HepG2 (cell line): ENCODE measurements at regions not wholly inside any gene's neighbourhood (a gene's known extent, or its start where the extent isn't known, plus 50 kb on each side); places are given as distances from the start of the nearest gene placed in this dataset.

Experiments
- AKAP8 ChIP-seq: sonication (generic); formaldehyde crosslinking; IDR thresholded peaks from 2 replicates; pipeline ENCODE4 v1.5.1; 2020; ENCODE audit warnings: mild to moderate bottlenecking, missing genetic modification reagents
- ARNT ChIP-seq: fragments of 450-650 bp; IDR thresholded peaks from 2 replicates; pipeline ENCODE4 v1.6.1; 2017
- EED ChIP-seq: sonication (generic); formaldehyde crosslinking; IDR thresholded peaks from 2 replicates; pipeline ENCODE4 v1.5.0; 2020; ENCODE audit warnings: mild to moderate bottlenecking, missing genetic modification reagents
- EZH2 ChIP-seq: conservative IDR thresholded peaks from 2 replicates; pipeline ENCODE4 v1.6.1; 2012; ENCODE audit warnings: mild to moderate bottlenecking, low read depth, low read length, moderate library complexity
- GFI1 ChIP-seq: sonication (generic); formaldehyde crosslinking; IDR thresholded peaks from 2 replicates; pipeline ENCODE4 v1.5.0; 2020; ENCODE audit warnings: missing genetic modification reagents, mild to moderate bottlenecking, borderline replicate concordance
- HOXA7 ChIP-seq: sonication (generic); formaldehyde crosslinking; IDR thresholded peaks from 2 replicates; pipeline ENCODE4 v1.8.1; 2022; ENCODE audit warnings: mild to moderate bottlenecking, missing genetic modification reagents, moderate library complexity
- JUN ChIP-seq: sonication (generic); formaldehyde crosslinking; IDR thresholded peaks from 2 replicates; pipeline ENCODE4 v1.4.0; 2020; ENCODE audit warnings: mild to moderate bottlenecking, missing genetic modification reagents
- KDM3A ChIP-seq: IDR thresholded peaks from 2 replicates; pipeline ENCODE4 v1.6.1; 2018; ENCODE audit warnings: low read depth, missing compliant biosample characterization
- MAFF ChIP-seq: IDR thresholded peaks from 2 replicates; pipeline ENCODE4 v1.6.1; 2011; ENCODE audit warnings: low read depth, low read length, improper control_type of control experiment
- MTA1 ChIP-seq: sonication (generic); formaldehyde crosslinking; IDR thresholded peaks from 2 replicates; pipeline ENCODE4 v1.4.0; 2020; ENCODE audit warnings: missing genetic modification reagents, mild to moderate bottlenecking, borderline replicate concordance
- NR2F2 ChIP-seq: IDR thresholded peaks from 2 replicates; pipeline ENCODE4 v1.6.1; 2012; ENCODE audit warnings: low read depth, inconsistent platforms, borderline replicate concordance
- POLR2A ChIP-seq, 2 experiments: IDR thresholded peaks; 2 replicates each; pipeline ENCODE4 v1.6.1; 2011; ENCODE audit warnings: low read depth in 2 of 2, low read length in 2 of 2, mild to moderate bottlenecking in 1 of 2, moderate library complexity in 1 of 2; ENCODE audit not compliant: insufficient read depth in 1 of 2
- RAD51 ChIP-seq: fragments of 450-650 bp; IDR thresholded peaks from 2 replicates; pipeline ENCODE4 v1.6.1; 2016; ENCODE audit warnings: borderline replicate concordance
- ZBTB8A ChIP-seq: sonication (generic); formaldehyde crosslinking; IDR thresholded peaks from 2 replicates; pipeline ENCODE4 v1.4.0; 2020; ENCODE audit warnings: mild to moderate bottlenecking, low read depth, missing genetic modification reagents, borderline replicate concordance
- ZFP1 ChIP-seq: IDR thresholded peaks from 2 replicates; pipeline ENCODE4 v1.6.1; 2016
- ZNF124 ChIP-seq: sonication (generic); formaldehyde crosslinking; IDR thresholded peaks from 2 replicates; pipeline ENCODE4 v1.4.0; 2020; ENCODE audit warnings: missing genetic modification reagents
- ZNF33A ChIP-seq: sonication (generic); formaldehyde crosslinking; IDR thresholded peaks from 2 replicates; pipeline ENCODE4 v1.5.1; 2020; ENCODE audit warnings: missing genetic modification reagents, mild to moderate bottlenecking, moderate library complexity, borderline replicate concordance
- ZNF674 ChIP-seq: sonication (generic); formaldehyde crosslinking; IDR thresholded peaks from 2 replicates; pipeline ENCODE4 v1.5.0; 2020; ENCODE audit warnings: low read depth, mild to moderate bottlenecking, missing genetic modification reagents
- ZNF724P ChIP-seq: sonication (generic); formaldehyde crosslinking; IDR thresholded peaks from 2 replicates; pipeline ENCODE4 v1.8.0; 2022; ENCODE audit warnings: missing genetic modification reagents, borderline replicate concordance
- ZSCAN31 ChIP-seq: sonication (generic); formaldehyde crosslinking; IDR thresholded peaks from 2 replicates; pipeline ENCODE4 v1.5.0; 2020; ENCODE audit warnings: low read depth, mild to moderate bottlenecking, missing genetic modification reagents
- TF ChIP-seq, protein P1 (sequence below): sonication (generic); formaldehyde crosslinking; IDR thresholded peaks from 2 replicates; pipeline ENCODE4 v1.4.0; 2020; ENCODE audit warnings: missing genetic modification reagents, borderline replicate concordance
- TF ChIP-seq, protein P2 (sequence below): sonication (generic); formaldehyde crosslinking; IDR thresholded peaks from 2 replicates; pipeline ENCODE4 v1.4.0; 2020; ENCODE audit warnings: missing genetic modification reagents, mild to moderate bottlenecking, borderline replicate concordance
- TF ChIP-seq, protein P3 (sequence below): sonication (generic); formaldehyde crosslinking; conservative IDR thresholded peaks from 2 replicates; pipeline ENCODE4 v1.8.0; 2022; ENCODE audit warnings: low read depth, missing genetic modification reagents
- TF ChIP-seq, protein P4 (sequence below): sonication (generic); formaldehyde crosslinking; IDR thresholded peaks from 2 replicates; pipeline ENCODE4 v1.4.0; 2020; ENCODE audit warnings: missing genetic modification reagents

DNA sequence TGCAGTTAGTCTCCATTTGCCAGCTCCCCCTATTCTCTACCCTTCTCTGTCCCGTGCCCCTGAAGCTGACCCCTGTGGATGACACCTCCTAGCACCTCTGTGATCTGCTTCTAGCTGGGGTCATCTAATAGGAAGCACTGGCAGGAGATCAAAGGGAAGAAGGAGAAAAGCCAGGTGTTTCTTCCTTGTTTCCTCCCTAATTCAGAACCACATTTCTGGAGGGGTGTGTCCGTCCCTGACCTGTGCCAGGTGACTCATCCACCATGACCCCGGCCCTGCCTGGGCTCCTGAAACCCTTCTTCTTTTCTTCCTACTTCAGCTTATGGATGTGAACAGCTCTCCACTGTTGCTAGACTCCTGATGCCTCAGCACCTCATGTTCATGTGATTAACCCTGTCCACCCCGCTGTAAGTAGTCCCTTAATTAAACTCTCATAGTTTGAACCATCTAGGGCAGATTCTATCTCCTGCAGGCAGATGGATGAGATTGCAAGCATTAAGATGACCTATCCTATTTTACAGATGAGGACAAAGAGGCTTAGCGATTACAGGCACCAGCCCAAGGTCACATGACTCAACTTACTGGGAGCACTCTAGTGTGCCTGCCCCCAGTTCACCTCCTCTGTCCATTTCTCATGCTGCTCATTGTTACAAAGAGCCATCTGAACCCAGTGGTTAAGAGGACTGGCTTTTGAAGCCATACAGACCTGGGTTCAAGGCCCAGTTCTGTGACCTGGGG lies 770.5 kb downstream of the MED13L start (continued):
- TF ChIP-seq, protein P1, sequence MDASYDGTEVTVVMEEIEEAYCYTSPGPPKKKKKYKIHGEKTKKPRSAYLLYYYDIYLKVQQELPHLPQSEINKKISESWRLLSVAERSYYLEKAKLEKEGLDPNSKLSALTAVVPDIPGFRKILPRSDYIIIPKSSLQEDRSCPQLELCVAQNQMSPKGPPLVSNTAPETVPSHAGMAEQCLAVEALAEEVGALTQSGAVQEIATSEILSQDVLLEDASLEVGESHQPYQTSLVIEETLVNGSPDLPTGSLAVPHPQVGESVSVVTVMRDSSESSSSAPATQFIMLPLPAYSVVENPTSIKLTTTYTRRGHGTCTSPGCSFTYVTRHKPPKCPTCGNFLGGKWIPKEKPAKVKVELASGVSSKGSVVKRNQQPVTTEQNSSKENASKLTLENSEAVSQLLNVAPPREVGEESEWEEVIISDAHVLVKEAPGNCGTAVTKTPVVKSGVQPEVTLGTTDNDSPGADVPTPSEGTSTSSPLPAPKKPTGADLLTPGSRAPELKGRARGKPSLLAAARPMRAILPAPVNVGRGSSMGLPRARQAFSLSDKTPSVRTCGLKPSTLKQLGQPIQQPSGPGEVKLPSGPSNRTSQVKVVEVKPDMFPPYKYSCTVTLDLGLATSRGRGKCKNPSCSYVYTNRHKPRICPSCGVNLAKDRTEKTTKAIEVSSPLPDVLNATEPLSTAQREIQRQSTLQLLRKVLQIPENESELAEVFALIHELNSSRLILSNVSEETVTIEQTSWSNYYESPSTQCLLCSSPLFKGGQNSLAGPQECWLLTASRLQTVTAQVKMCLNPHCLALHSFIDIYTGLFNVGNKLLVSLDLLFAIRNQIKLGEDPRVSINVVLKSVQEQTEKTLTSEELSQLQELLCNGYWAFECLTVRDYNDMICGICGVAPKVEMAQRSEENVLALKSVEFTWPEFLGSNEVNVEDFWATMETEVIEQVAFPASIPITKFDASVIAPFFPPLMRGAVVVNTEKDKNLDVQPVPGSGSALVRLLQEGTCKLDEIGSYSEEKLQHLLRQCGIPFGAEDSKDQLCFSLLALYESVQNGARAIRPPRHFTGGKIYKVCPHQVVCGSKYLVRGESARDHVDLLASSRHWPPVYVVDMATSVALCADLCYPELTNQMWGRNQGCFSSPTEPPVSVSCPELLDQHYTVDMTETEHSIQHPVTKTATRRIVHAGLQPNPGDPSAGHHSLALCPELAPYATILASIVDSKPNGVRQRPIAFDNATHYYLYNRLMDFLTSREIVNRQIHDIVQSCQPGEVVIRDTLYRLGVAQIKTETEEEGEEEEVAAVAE (CRISPR knock-in tag): no peak
- TF ChIP-seq JUN (no peak), AKAP8 (CRISPR knock-in tag) (no peak), EED (no peak), ZFP1 (no peak), ZNF124 (CRISPR knock-in tag) (no peak), RAD51 (no peak), ZBTB8A (CRISPR knock-in tag) (no peak), ZSCAN31 (CRISPR knock-in tag) (no peak), ZNF724P (CRISPR knock-in tag) (no peak), KDM3A (CRISPR knock-in tag) (no peak), ARNT (no peak), POLR2A (IDR thresholded peaks at IDR 0.05; ENCODE audit: insufficient read depth in 1 of 2, low read depth in 2 of 2, low read length in 2 of 2) (no peak), NR2F2 (peak; percentile 89), ZNF674 (CRISPR knock-in tag) (no peak), ZNF33A (CRISPR knock-in tag) (no peak), EZH2 (no peak), MAFF (no peak), GFI1 (no peak), MTA1 (CRISPR knock-in tag) (no peak), HOXA7 (no peak)
- TF ChIP-seq, protein P2, sequence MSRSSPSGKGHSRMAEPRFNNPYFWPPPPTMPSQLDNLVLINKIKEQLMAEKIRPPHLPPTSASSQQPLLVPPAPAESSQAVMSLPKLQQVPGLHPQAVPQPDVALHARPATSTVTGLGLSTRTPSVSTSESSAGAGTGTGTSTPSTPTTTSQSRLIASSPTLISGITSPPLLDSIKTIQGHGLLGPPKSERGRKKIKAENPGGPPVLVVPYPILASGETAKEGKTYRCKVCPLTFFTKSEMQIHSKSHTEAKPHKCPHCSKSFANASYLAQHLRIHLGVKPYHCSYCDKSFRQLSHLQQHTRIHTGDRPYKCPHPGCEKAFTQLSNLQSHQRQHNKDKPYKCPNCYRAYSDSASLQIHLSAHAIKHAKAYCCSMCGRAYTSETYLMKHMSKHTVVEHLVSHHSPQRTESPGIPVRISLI (CRISPR knock-in tag): no peak
- TF ChIP-seq, protein P3, sequence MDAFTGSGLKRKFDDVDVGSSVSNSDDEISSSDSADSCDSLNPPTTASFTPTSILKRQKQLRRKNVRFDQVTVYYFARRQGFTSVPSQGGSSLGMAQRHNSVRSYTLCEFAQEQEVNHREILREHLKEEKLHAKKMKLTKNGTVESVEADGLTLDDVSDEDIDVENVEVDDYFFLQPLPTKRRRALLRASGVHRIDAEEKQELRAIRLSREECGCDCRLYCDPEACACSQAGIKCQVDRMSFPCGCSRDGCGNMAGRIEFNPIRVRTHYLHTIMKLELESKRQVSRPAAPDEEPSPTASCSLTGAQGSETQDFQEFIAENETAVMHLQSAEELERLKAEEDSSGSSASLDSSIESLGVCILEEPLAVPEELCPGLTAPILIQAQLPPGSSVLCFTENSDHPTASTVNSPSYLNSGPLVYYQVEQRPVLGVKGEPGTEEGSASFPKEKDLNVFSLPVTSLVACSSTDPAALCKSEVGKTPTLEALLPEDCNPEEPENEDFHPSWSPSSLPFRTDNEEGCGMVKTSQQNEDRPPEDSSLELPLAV: no peak
- TF ChIP-seq, protein P4, sequence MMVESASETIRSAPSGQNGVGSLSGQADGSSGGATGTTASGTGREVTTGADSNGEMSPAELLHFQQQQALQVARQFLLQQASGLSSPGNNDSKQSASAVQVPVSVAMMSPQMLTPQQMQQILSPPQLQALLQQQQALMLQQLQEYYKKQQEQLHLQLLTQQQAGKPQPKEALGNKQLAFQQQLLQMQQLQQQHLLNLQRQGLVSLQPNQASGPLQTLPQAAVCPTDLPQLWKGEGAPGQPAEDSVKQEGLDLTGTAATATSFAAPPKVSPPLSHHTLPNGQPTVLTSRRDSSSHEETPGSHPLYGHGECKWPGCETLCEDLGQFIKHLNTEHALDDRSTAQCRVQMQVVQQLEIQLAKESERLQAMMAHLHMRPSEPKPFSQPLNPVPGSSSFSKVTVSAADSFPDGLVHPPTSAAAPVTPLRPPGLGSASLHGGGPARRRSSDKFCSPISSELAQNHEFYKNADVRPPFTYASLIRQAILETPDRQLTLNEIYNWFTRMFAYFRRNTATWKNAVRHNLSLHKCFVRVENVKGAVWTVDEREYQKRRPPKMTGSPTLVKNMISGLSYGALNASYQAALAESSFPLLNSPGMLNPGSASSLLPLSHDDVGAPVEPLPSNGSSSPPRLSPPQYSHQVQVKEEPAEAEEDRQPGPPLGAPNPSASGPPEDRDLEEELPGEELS (CRISPR knock-in tag): no peak
